ENCODE measurements at regions not wholly inside any gene's neighbourhood (a gene's known extent, or its start where the extent isn't known, plus 50 kb on each side); places are given as distances from the start of the nearest gene placed in this dataset.

DNA sequence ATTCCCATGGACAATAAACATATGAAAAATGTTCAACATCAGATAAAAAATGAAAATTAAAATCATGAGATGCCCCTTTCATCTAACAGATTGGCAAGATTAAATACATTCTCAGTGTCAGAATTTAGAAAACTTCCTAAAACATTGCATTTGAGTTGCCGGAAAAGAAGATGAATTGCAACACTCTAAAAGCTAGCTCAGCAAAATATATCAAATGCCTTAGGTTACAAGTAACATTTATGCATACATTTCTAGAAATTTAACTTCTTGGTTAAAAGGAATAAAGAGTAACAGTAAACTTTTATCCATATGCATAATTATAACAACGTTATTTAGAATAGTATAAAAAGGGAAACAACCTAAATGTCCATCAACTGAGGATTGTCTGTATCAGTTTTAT is 239.0 kb downstream of the PMP22 start:
- Histone ChIP-seq H2AK5ac (ENCODE audit: low read depth, low read length) (no peak overlapping the region), H3K4me3 (ENCODE audit: extremely low read depth in 1 of 4, insufficient read depth in 2 of 4, low read depth in 3 of 4, low read length in 4 of 4) (no peak overlapping the region), H3K79me1 (ENCODE audit: low read depth, low read length) (no peaks in the 10 kb centered on the region), H3K36me3 (ENCODE audit: control insufficient read depth in 2 of 4, insufficient read depth in 4 of 4, low read length in 3 of 4) (no peaks in the 10 kb centered on the region), H2BK5ac (ENCODE audit: low read depth, low read length) (no peak overlapping the region), H3K23me2 (ENCODE audit: low read depth, low read length) (no peaks in the 10 kb centered on the region; the same call in 1 of the 2 replicates), H3K56ac (replicated peaks; ENCODE audit: insufficient read length, low read depth, low read length) (no peak overlapping the region), H3K9ac (replicated peaks in 1 of 4; ENCODE audit: extremely low read depth in 1 of 4, low read depth in 3 of 4, low read length in 3 of 4) (no peak overlapping the region), H2AFZ (ENCODE audit: low read length) (no peak overlapping the region), H2BK120ac (replicated peaks; ENCODE audit: low read depth, low read length) (no peak overlapping the region), H2BK15ac (ENCODE audit: low read length) (no peak overlapping the region), H4K5ac (ENCODE audit: insufficient read length, low read depth, low read length) (no peak overlapping the region), H3K4me2 (ENCODE audit: insufficient read depth in 1 of 2, low read depth in 2 of 2, low read length in 2 of 2) (no peak overlapping the region), H3K23ac (ENCODE audit: insufficient read length) (no peak overlapping the region), H3K4me1 (replicated peaks in 1 of 4; ENCODE audit: control insufficient read depth in 3 of 4, insufficient read depth in 4 of 4, low read length in 3 of 4) (no peaks in the 10 kb centered on the region; a peak in 2 of 7 replicates), H3K79me2 (ENCODE audit: control insufficient read depth in 1 of 2, insufficient read depth in 2 of 2, low read length in 2 of 2) (no peaks in the 10 kb centered on the region), H4K91ac (replicated peaks; ENCODE audit: insufficient read length, low read length) (no peak overlapping the region), H2BK12ac (ENCODE audit: low read depth, low read length) (no peak overlapping the region), H4K20me1 (replicated peaks in 1 of 2; ENCODE audit: control insufficient read depth in 1 of 2, insufficient read depth in 2 of 2, low read length in 2 of 2) (no peaks in the 10 kb centered on the region), H3K27me3 (replicated peaks in 1 of 4; ENCODE audit: control insufficient read depth in 3 of 4, extremely low read depth in 1 of 4, insufficient read depth in 3 of 4, low read length in 3 of 4) (no peaks in the 10 kb centered on the region), H4K8ac (ENCODE audit: extremely low read depth, insufficient read depth, low read length) (no peak overlapping the region), H3K18ac (ENCODE audit: extremely low read depth, low read length) (no peak overlapping the region), H3K14ac (ENCODE audit: insufficient read length) (no peak overlapping the region), H2BK20ac (ENCODE audit: low read length) (no peak overlapping the region), H3K27ac (ENCODE audit: low read depth, low read length) (no peak overlapping the region), H3K9me3 (ENCODE audit: insufficient read depth in 2 of 2, low read depth in 1 of 2, low read length in 1 of 2) (no peaks in the 10 kb centered on the region), H3K4ac (replicated peaks; ENCODE audit: insufficient read length, low read depth, low read length) (no peak overlapping the region)
- TF ChIP-seq SP1 (IDR thresholded peaks at IDR 0.05; ENCODE audit: low read depth, low read length) (no peak), TAF1 (IDR thresholded peaks at IDR 0.05; ENCODE audit: low read depth, low read length) (no peak), CEBPB (IDR thresholded peaks at IDR 0.05; ENCODE audit: low read depth, low read length) (no peak), CTBP2 (IDR thresholded peaks at IDR 0.05; ENCODE audit: borderline replicate concordance, insufficient read depth, insufficient read length, low read length) (no peak), RNF2 (IDR thresholded peaks at IDR 0.05; ENCODE audit: borderline replicate concordance, low read depth, low read length, missing control alignments, poor library complexity, severe bottlenecking) (no peak)
- 92% methylated on average over 2 of the region's 2 CpGs; no CpG with 5 or more reads in 1 of the 2 experiments for WGBS, 2 experiments (ENCODE audit: extremely low coverage in 1 of 2, insufficient coverage in 1 of 2, insufficient read length in 1 of 2, insufficient replicate concordance in 2 of 2, low coverage in 1 of 2, low lambda C conversion rate in 2 of 2, missing lambda C conversion rate in 1 of 2)
- FAIRE-seq (no peak), DNase-seq (ENCODE audit: low read depth in 1 of 2, low spot score in 2 of 2) (no peak)
- ChIA-PET POLR2A (ENCODE audit: partially characterized antibody) (no interaction called here), CTCF (ENCODE audit: partially characterized antibody) (no interaction called here)

Data from H1 (cell line).